Natural killer cell (primary cell): ENCODE measurements at regions not wholly inside any gene's neighbourhood (a gene's known extent, or its start where the extent isn't known, plus 50 kb on each side); places are given as distances from the start of the nearest gene placed in this dataset.
"Not testable (repeated sequence)": the region's sequence is repeated elsewhere in the genome, so short reads cannot be mapped to it uniquely, and the experiment has no call there.

ENCODE experiments used
- ATAC-seq, 3 donors: fragments of 150-1000 bp in 2 of 3; fragments of 200-7000 bp in 1 of 3; cut with Tn5 transposase; 1 replicate in 1 of 3; 2 replicates in 2 of 3; pipeline ENCODE4 v1.10.0; 2021; ENCODE audit warnings: mild to moderate bottlenecking in 2 of 3, moderate library complexity in 2 of 3
- DNase-seq, 2 donors: peaks; one replicate each; pipeline versions ENCODE4 v3.0.0 to v3.0.0-alpha.2; 2013 to 2021; ENCODE audit warnings: mixed read lengths in 1 of 2
- H3K27ac ChIP-seq: one replicate; pipeline ENCODE4 v1.5.1; 2013; ENCODE audit warnings: mild to moderate bottlenecking, low read length
- H3K27me3 ChIP-seq: one replicate; pipeline ENCODE4 v1.6.1; 2013; ENCODE audit warnings: low read length; ENCODE audit not compliant: control insufficient read depth, insufficient read depth
- H3K36me3 ChIP-seq: one replicate; pipeline ENCODE4 v1.6.1; 2013; ENCODE audit warnings: low read length; ENCODE audit not compliant: control insufficient read depth, insufficient read depth
- H3K4me1 ChIP-seq: one replicate; pipeline ENCODE4 v1.6.1; 2013; ENCODE audit warnings: low read length; ENCODE audit not compliant: control insufficient read depth, insufficient read depth
- H3K4me3 ChIP-seq: one replicate; pipeline ENCODE4 v1.5.1; 2013; ENCODE audit warnings: low read length
- H3K9me3 ChIP-seq: one replicate; pipeline ENCODE4 v1.6.1; 2013; ENCODE audit warnings: low read length; ENCODE audit not compliant: control insufficient read depth, insufficient read depth
- H3K27ac Mint-ChIP-seq, 2 donors: one replicate each; pipeline ENCODE4 v1.8.0; 2022; ENCODE audit warnings: mild to moderate bottlenecking in 2 of 2, mixed read lengths in 2 of 2, moderate library complexity in 1 of 2
- H3K27me3 Mint-ChIP-seq, 2 donors: one replicate each; pipeline ENCODE4 v1.8.0; 2022; ENCODE audit warnings: low read depth in 2 of 2, mixed read lengths in 2 of 2
- H3K36me3 Mint-ChIP-seq: one replicate; pipeline ENCODE4 v1.8.0; 2022; ENCODE audit warnings: mixed read lengths
- H3K4me1 Mint-ChIP-seq, 2 donors: one replicate each; pipeline ENCODE4 v1.8.0; 2022; ENCODE audit warnings: mixed read lengths in 2 of 2
- H3K4me3 Mint-ChIP-seq: one replicate; pipeline ENCODE4 v1.8.0; 2022; ENCODE audit warnings: mild to moderate bottlenecking, moderate library complexity, mixed read lengths
- H3K9me3 Mint-ChIP-seq, 2 donors: one replicate each; pipeline ENCODE4 v1.8.0; 2022; ENCODE audit warnings: mixed read lengths in 2 of 2
- WGBS: methylation state at CpG from one replicate; pipeline ENCODE4 v1.1.7; 2013; ENCODE audit warnings: missing lambda C conversion rate; ENCODE audit not compliant: insufficient coverage; 5-methylcytosine and 5-hydroxymethylcytosine counted together
- intact Hi-C: fragments of 100-400 bp; cut with micrococcal nuclease; formaldehyde crosslinking; loops from one replicate; pipeline ENCODE4 v1.14.2; 2022
- TF ChIP-seq, protein P1 (sequence below): fragments of 200-600 bp; IDR thresholded peaks from one replicate; pipeline ENCODE4 v1.8.0; 2022; ENCODE audit warnings: antibody characterized with exemption

DNA sequence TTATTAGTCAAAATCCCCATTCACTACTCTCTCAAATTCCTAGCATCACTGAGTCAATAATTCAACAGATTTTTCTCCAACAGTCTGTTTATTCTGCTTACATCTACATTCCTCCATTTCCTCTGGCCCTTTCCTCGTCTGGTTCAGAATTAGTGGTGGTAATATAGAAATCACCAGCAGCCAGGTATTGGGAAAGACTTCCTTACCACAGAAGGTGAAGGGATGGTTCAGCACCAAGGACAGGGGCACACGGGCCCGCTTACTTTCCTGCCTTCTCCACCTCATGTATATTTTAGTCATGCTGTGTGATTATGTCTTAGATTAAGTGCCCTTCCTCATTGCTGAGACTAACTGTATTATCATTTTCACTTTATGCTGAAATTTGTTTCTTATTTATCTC lies 70.4 kb upstream of the APBB1IP start:
- H3K27ac ChIP-seq: no peak overlapping the region
- DNase-seq: peak in 1 of 2 donors; percentile 55
- H3K4me3 Mint-ChIP-seq: no peak overlapping the region

DNA sequence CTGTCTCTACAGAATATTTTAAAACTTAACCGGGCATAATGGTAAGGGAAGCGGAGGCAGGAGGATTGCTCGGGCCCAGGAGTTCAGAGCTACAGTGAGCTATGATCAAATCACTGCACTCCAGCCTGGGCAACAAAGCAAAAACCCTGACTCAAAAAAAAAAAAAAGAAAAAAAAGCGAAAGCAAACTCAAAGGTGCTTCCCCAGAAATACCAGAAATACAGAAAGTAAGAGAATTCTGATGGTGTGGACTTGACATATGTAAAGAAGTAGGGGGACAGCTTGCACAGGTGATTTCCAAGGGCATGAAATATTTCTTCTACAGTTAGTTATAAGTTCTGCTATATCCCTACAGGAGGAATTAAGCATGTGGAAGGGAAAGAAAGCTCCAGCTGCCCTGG lies 69.7 kb upstream of the APBB1IP start:
- Mint-ChIP-seq H3K4me1 (no peaks in the 10 kb centered on the region), H3K36me3 (no peaks in the 10 kb centered on the region), H3K9me3 (peaks cover 0 to 2% of the 10 kb centered on the region in 2 donors), H3K27me3 (peaks cover 8 to 29% of the 10 kb centered on the region in 2 donors), H3K27ac (no peak overlapping the region), H3K4me3 (no peak overlapping the region)
- Histone ChIP-seq H3K9me3 (no peaks in the 10 kb centered on the region), H3K4me3 (no peak overlapping the region), H3K36me3 (no peaks in the 10 kb centered on the region), H3K27me3 (no peaks in the 10 kb centered on the region), H3K4me1 (no peaks in the 10 kb centered on the region), H3K27ac (no peak overlapping the region)
- WGBS: 76% methylated on average over 3 of the region's 4 CpGs
- ATAC-seq: no peak
- TF ChIP-seq, protein P1, sequence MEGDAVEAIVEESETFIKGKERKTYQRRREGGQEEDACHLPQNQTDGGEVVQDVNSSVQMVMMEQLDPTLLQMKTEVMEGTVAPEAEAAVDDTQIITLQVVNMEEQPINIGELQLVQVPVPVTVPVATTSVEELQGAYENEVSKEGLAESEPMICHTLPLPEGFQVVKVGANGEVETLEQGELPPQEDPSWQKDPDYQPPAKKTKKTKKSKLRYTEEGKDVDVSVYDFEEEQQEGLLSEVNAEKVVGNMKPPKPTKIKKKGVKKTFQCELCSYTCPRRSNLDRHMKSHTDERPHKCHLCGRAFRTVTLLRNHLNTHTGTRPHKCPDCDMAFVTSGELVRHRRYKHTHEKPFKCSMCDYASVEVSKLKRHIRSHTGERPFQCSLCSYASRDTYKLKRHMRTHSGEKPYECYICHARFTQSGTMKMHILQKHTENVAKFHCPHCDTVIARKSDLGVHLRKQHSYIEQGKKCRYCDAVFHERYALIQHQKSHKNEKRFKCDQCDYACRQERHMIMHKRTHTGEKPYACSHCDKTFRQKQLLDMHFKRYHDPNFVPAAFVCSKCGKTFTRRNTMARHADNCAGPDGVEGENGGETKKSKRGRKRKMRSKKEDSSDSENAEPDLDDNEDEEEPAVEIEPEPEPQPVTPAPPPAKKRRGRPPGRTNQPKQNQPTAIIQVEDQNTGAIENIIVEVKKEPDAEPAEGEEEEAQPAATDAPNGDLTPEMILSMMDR: no peak
- intact Hi-C loops: no loop called here
- no peak for DNase-seq

More for the DNA sequence above, 70.4 kb upstream of the APBB1IP start:
- no peaks in the 10 kb centered on the region for H3K4me1 Mint-ChIP-seq
- Histone ChIP-seq H3K27me3 (no peaks in the 10 kb centered on the region), H3K4me3 (no peak overlapping the region), H3K9me3 (no peaks in the 10 kb centered on the region), H3K4me1 (no peaks in the 10 kb centered on the region), H3K36me3 (no peaks in the 10 kb centered on the region)
- H3K36me3 Mint-ChIP-seq: no peaks in the 10 kb centered on the region
- ATAC-seq: no peak
- peaks cover 0 to 2% of the 10 kb centered on the region in 2 donors for H3K9me3 Mint-ChIP-seq
- H3K27me3 Mint-ChIP-seq: peaks cover 8 to 22% of the 10 kb centered on the region in 2 donors
- TF ChIP-seq, protein P1: no peak
- no CpG with 5 or more reads among the region's 3 CpGs for WGBS
- intact Hi-C loops: no loop called here
- H3K27ac Mint-ChIP-seq: no peak overlapping the region

DNA sequence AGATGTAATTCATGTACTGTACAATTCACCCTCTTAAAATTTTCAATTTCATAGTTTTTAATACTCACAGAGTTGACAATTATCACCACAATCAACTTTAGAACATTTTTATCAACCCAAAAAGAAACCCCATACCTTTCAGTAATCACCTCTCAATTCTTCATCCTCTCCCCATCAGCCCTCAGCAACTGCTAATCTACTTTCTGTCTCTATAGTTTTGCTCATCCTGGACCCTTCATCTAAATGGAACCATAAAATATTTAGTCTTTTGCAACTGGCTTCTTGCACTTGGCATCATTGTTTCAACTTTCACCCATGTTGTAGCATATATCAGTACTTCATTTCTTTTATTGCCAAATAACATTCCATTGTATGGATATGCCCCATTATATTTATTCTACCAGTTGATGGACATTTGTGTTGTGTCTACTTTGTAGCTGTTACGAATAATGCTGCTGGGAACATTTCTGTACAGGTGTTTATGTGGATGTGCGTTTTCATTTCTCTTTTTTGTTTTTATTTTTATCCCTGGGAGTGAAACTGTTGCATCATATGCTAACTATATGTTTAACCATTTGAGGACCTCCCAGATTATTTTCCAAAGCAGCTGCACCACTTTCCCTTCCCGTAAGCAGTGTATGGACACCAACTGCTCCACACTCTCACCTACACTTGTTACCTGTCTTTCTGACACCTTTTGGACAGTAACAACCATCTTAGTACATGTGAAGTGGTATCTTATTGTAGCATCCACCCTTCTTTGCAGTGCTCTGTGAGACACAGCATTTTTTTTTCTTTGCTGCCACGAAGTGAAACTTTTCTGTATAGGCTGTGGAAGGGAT lies 65.4 kb upstream of the APBB1IP start:
- Histone ChIP-seq H3K27ac (no peak overlapping the region), H3K27me3 (peaks cover 4% of the 10 kb centered on the region), H3K36me3 (no peaks in the 10 kb centered on the region), H3K4me1 (no peaks in the 10 kb centered on the region), H3K9me3 (no peaks in the 10 kb centered on the region), H3K4me3 (no peak overlapping the region)
- Mint-ChIP-seq H3K4me1 (no peaks in the 10 kb centered on the region), H3K27me3 (peaks cover 13 to 36% of the 10 kb centered on the region in 2 donors), H3K4me3 (no peak overlapping the region), H3K9me3 (no peaks in the 10 kb centered on the region), H3K27ac (no peak overlapping the region), H3K36me3 (no peaks in the 10 kb centered on the region)
- DNase-seq: no peak
- no peak for ATAC-seq
- TF ChIP-seq, protein P1: no peak
- WGBS: 65% methylated on average over 3 of the region's 4 CpGs
- intact Hi-C loops: no loop called here

DNA sequence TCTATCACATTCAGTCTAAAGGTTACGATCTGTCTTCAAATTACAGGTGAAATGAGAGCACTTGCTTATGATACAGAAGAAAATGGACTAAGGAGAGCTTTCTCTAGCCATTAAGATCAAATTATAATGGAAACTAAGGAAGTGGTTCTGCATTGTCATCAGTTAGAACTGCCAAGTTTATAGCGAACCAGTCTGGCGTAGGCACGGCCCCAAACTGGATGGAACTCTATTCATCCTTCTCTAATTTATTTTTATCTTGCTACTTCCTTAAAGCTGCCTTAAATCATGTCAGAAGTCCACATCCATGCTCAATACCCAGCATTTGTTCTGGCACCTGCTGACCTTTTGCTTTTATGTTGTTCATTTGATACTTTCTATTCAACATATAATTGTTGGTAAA lies 63.7 kb upstream of the APBB1IP start:
- Histone ChIP-seq H3K9me3 (no peaks in the 10 kb centered on the region), H3K4me1 (no peaks in the 10 kb centered on the region), H3K4me3 (no peak overlapping the region), H3K27me3 (peaks cover 4% of the 10 kb centered on the region), H3K27ac (no peak overlapping the region), H3K36me3 (no peaks in the 10 kb centered on the region)
- TF ChIP-seq, protein P1: no peak
- 76% methylated on average over 4 of the region's 4 CpGs for WGBS
- Mint-ChIP-seq H3K9me3 (no peaks in the 10 kb centered on the region), H3K27me3 (peaks cover 13 to 35% of the 10 kb centered on the region in 2 donors), H3K4me1 (no peaks in the 10 kb centered on the region), H3K4me3 (no peak overlapping the region), H3K27ac (no peak overlapping the region), H3K36me3 (no peaks in the 10 kb centered on the region)
- no peak for ATAC-seq
- intact Hi-C loops: no loop called here
- DNase-seq: no peak

DNA sequence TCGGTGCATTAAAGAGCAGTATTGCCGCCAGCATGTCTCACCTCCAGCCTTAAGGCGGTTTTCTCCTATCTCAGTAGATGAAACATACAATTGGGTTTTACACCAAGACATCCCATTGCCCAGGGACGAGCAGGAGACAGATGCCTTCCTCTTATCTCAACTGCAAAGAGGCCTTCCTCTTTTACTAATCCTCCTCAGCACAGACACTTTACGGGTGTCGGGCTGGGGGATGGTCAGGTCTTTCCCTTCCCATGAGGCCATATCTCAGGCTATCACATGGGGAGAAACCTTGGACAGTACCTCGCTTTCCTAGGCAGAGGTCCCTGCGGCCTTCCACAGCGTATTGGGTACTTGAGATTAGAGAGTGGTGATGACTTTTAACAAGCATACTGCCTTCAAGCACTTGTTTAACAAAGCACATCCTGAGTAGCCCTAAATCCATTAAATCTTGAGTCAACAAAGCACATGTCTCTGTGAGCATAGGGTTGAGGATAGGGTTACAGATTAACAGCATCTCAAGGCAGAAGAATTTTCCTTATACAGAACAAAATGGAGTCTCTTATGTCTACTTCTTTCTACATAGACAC lies 60.8 kb upstream of the APBB1IP start:
- intact Hi-C loops, ATAC-seq, DNase-seq, H3K9me3 ChIP-seq, H3K27me3 ChIP-seq, H3K36me3 Mint-ChIP-seq, H3K4me3 Mint-ChIP-seq, H3K27ac ChIP-seq, H3K27ac Mint-ChIP-seq, H3K4me3 ChIP-seq, H3K36me3 ChIP-seq, H3K4me1 ChIP-seq, H3K9me3 Mint-ChIP-seq, H3K4me1 Mint-ChIP-seq: not testable (repeated sequence)
- WGBS: 93% methylated on average over 9 of the region's 9 CpGs
- H3K27me3 Mint-ChIP-seq: peaks cover 13 to 26% of the 10 kb centered on the region in 2 donors
